ENCODE measurements at regions not wholly inside any gene's neighbourhood (a gene's known extent, or its start where the extent isn't known, plus 50 kb on each side); places are given as distances from the start of the nearest gene placed in this dataset.

GRCh38 chr5:123807177-123807945 lies 295.4 kb downstream of the CSNK1G3 start:
- 68% methylated on average over 5 of the region's 5 CpGs for WGBS (ENCODE audit: low lambda C conversion rate)

DNA sequence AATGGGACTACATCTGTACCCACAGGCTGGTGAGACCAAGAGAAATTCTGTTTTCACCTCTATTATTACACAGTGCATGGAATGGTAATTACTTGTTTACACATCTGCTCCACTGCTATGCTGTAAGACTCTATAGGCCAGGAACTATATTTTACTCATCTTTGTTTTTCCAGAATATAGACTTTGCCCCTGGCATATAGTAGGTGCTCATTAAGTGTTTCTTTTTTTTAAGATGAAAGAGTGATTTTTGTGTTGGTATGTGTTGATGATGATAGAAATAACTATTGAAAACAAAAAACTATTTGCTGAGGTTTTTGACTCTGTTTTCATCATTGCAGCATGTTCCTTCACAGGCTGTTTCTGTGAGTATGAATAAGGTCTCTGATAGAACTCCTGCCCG lies 294.7 kb downstream of the CSNK1G3 start:
- DNase-seq, result no peak
- ChIA-PET POLR2A (no interaction called here), CTCF (no interaction called here)
- Histone ChIP-seq H3K79me2 (ENCODE audit: insufficient read depth) (no peaks in the 10 kb centered on the region; the same call in 1 of the 2 replicates), H3K36me3 (replicated peaks in 1 of 2; ENCODE audit: control insufficient read depth in 1 of 2, insufficient read depth in 2 of 2, low read length in 1 of 2) (no peaks in the 10 kb centered on the region), H3K27me3 (ENCODE audit: insufficient read depth) (no peaks in the 10 kb centered on the region), H2AFZ (ENCODE audit: low read depth) (no peak overlapping the region), H3K4me1 (ENCODE audit: control insufficient read depth in 1 of 2, insufficient read depth in 2 of 2, low read depth in 1 of 2, low read length in 1 of 2) (peaks cover 0 to 10% of the 10 kb centered on the region in 2 experiments; a peak in 3 of 4 replicates), H4K20me1 (ENCODE audit: insufficient read depth) (no peaks in the 10 kb centered on the region), H3F3A (replicated peaks; ENCODE audit: insufficient read depth) (no peaks in the 10 kb centered on the region), H3K4me3 (ENCODE audit: low read depth in 2 of 2, low read length in 1 of 2) (no peak overlapping the region), H3K4me2 (no peak overlapping the region), H3K9me3 (no peaks in the 10 kb centered on the region), H3K9me2 (no peaks in the 10 kb centered on the region), H3K9ac (no peak overlapping the region), H3K27ac (ENCODE audit: low read depth in 2 of 2, low read length in 1 of 2) (no peak overlapping the region)
- 92% methylated on average over 1 of the region's 1 CpG for WGBS (ENCODE audit: low lambda C conversion rate)
- TF ChIP-seq TAF1 (IDR thresholded peaks at IDR 0.05; ENCODE audit: borderline replicate concordance, low read depth, low read length) (no peak), RXRA (IDR thresholded peaks at IDR 0.05; ENCODE audit: borderline replicate concordance, low read depth) (no peak), REST (IDR thresholded peaks at IDR 0.05; ENCODE audit: low read depth, low read length) (no peak), RAD21 (IDR thresholded peaks at IDR 0.05; ENCODE audit: low read length) (no peak), SMC3 (IDR thresholded peaks at IDR 0.05; ENCODE audit: low read depth, low read length) (no peak), GATA2 (CRISPR knock-in tag; IDR thresholded peaks at IDR 0.05) (no peak), TEAD4 (IDR thresholded peaks at IDR 0.05; ENCODE audit: borderline replicate concordance, insufficient read depth) (no peak), RCOR1 (IDR thresholded peaks at IDR 0.05; ENCODE audit: low read length) (no peak), CHD2 (IDR thresholded peaks at IDR 0.05; ENCODE audit: low read length, partially characterized antibody) (no peak), IRF3 (IDR thresholded peaks at IDR 0.05; ENCODE audit: low read depth, low read length) (no peak), FOXJ3 (CRISPR knock-in tag; IDR thresholded peaks at IDR 0.05) (no peak), POLR2AphosphoS5 (IDR thresholded peaks at IDR 0.05; ENCODE audit: low read depth, low read length) (no peak), FOSL2 (IDR thresholded peaks at IDR 0.05; ENCODE audit: borderline replicate concordance, low read depth) (no peak)
- TF ChIP-seq, protein P1, sequence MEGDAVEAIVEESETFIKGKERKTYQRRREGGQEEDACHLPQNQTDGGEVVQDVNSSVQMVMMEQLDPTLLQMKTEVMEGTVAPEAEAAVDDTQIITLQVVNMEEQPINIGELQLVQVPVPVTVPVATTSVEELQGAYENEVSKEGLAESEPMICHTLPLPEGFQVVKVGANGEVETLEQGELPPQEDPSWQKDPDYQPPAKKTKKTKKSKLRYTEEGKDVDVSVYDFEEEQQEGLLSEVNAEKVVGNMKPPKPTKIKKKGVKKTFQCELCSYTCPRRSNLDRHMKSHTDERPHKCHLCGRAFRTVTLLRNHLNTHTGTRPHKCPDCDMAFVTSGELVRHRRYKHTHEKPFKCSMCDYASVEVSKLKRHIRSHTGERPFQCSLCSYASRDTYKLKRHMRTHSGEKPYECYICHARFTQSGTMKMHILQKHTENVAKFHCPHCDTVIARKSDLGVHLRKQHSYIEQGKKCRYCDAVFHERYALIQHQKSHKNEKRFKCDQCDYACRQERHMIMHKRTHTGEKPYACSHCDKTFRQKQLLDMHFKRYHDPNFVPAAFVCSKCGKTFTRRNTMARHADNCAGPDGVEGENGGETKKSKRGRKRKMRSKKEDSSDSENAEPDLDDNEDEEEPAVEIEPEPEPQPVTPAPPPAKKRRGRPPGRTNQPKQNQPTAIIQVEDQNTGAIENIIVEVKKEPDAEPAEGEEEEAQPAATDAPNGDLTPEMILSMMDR (IDR thresholded peaks at IDR 0.05), result no peak
- TF ChIP-seq, protein P2, sequence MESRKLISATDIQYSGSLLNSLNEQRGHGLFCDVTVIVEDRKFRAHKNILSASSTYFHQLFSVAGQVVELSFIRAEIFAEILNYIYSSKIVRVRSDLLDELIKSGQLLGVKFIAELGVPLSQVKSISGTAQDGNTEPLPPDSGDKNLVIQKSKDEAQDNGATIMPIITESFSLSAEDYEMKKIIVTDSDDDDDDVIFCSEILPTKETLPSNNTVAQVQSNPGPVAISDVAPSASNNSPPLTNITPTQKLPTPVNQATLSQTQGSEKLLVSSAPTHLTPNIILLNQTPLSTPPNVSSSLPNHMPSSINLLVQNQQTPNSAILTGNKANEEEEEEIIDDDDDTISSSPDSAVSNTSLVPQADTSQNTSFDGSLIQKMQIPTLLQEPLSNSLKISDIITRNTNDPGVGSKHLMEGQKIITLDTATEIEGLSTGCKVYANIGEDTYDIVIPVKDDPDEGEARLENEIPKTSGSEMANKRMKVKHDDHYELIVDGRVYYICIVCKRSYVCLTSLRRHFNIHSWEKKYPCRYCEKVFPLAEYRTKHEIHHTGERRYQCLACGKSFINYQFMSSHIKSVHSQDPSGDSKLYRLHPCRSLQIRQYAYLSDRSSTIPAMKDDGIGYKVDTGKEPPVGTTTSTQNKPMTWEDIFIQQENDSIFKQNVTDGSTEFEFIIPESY (IDR thresholded peaks at IDR 0.05; ENCODE audit: borderline replicate concordance, low read depth), result no peak
- TF ChIP-seq, protein P3, sequence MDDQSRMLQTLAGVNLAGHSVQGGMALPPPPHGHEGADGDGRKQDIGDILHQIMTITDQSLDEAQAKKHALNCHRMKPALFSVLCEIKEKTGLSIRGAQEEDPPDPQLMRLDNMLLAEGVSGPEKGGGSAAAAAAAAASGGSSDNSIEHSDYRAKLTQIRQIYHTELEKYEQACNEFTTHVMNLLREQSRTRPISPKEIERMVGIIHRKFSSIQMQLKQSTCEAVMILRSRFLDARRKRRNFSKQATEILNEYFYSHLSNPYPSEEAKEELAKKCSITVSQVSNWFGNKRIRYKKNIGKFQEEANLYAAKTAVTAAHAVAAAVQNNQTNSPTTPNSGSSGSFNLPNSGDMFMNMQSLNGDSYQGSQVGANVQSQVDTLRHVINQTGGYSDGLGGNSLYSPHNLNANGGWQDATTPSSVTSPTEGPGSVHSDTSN (IDR thresholded peaks at IDR 0.05), result no peak

More at GRCh38 chr5:123807177-123807945, 295.4 kb downstream of the CSNK1G3 start:
- ChIA-PET CTCF (no interaction called here), POLR2A (no interaction called here)
- H3K4me2 ChIP-seq, result no peak overlapping the region
- H3F3A ChIP-seq (replicated peaks; ENCODE audit: insufficient read depth), result no peaks in the 10 kb centered on the region
- H2AFZ ChIP-seq (ENCODE audit: low read depth), result no peak overlapping the region
- no peak overlapping the region for H3K4me3 ChIP-seq (ENCODE audit: low read depth in 2 of 2, low read length in 1 of 2)
- peaks cover 0 to 10% of the 10 kb centered on the region in 2 experiments; a peak in 3 of 4 replicates for H3K4me1 ChIP-seq (ENCODE audit: control insufficient read depth in 1 of 2, insufficient read depth in 2 of 2, low read depth in 1 of 2, low read length in 1 of 2)
- H3K27me3 ChIP-seq (ENCODE audit: insufficient read depth), result no peaks in the 10 kb centered on the region
- DNase-seq, result no peak
- no peaks in the 10 kb centered on the region for H3K9me2 ChIP-seq
- H3K9me3 ChIP-seq, result no peaks in the 10 kb centered on the region
- TF ChIP-seq FOSL2 (IDR thresholded peaks at IDR 0.05; ENCODE audit: borderline replicate concordance, low read depth), result no peak
- TF ChIP-seq TEAD4 (IDR thresholded peaks at IDR 0.05; ENCODE audit: borderline replicate concordance, insufficient read depth), result no peak
- H3K79me2 ChIP-seq (ENCODE audit: insufficient read depth), result no peaks in the 10 kb centered on the region; the same call in 1 of the 2 replicates
- H3K36me3 ChIP-seq (replicated peaks in 1 of 2; ENCODE audit: control insufficient read depth in 1 of 2, insufficient read depth in 2 of 2, low read length in 1 of 2), result no peaks in the 10 kb centered on the region
- H3K9ac ChIP-seq, result no peak overlapping the region
- no peaks in the 10 kb centered on the region for H4K20me1 ChIP-seq (ENCODE audit: insufficient read depth)
- no peak overlapping the region for H3K27ac ChIP-seq (ENCODE audit: low read depth in 2 of 2, low read length in 1 of 2)

Data from SK-N-SH (cell line).